ENCODE measurements at regions not wholly inside any gene's neighbourhood (a gene's known extent, or its start where the extent isn't known, plus 50 kb on each side); places are given as distances from the start of the nearest gene placed in this dataset.
"Not testable (repeated sequence)": the region's sequence is repeated elsewhere in the genome, so short reads cannot be mapped to it uniquely, and the experiment has no call there.

GRCh38 chr4:111074523-111075114 is 451.7 kb upstream of the PITX2 start:
- H2AFZ ChIP-seq, result no peak overlapping the region
- WGBS (ENCODE audit: low lambda C conversion rate, missing lambda C conversion rate), result 89% methylated on average over 12 of the region's 12 CpGs

GRCh38 chr4:111076299-111076698 is 453.4 kb upstream of the PITX2 start:
- 96% methylated on average over 1 of the region's 1 CpG for WGBS (ENCODE audit: low lambda C conversion rate, missing lambda C conversion rate)
- H3K27ac ChIP-seq; H3K36me3 ChIP-seq (replicated peaks; ENCODE audit: insufficient read depth, low read depth); H3K79me2 ChIP-seq; H3K4me3 ChIP-seq; H3K27me3 ChIP-seq; H2AFZ ChIP-seq; H3K9me2 ChIP-seq (replicated peaks; ENCODE audit: insufficient read depth); H4K20me1 ChIP-seq (ENCODE audit: insufficient read depth, poor library complexity, severe bottlenecking); H3K9me3 ChIP-seq (ENCODE audit: low read depth); DNase-seq (ENCODE audit: low spot score); H3K4me2 ChIP-seq; H3K4me1 ChIP-seq (ENCODE audit: insufficient read depth): not testable (repeated sequence)

More at GRCh38 chr4:111074523-111075114, 451.7 kb upstream of the PITX2 start:
- H3K27me3 ChIP-seq, result no peaks in the 10 kb centered on the region
- H4K20me1 ChIP-seq (ENCODE audit: insufficient read depth, poor library complexity, severe bottlenecking), result no peaks in the 10 kb centered on the region
- H3K9me2 ChIP-seq (replicated peaks; ENCODE audit: insufficient read depth), result no peaks in the 10 kb centered on the region
- H3K36me3 ChIP-seq (replicated peaks; ENCODE audit: insufficient read depth, low read depth), result no peaks in the 10 kb centered on the region
- no peak overlapping the region for H3K4me3 ChIP-seq
- H3K27ac ChIP-seq, result no peak overlapping the region
- no peak for DNase-seq (ENCODE audit: low spot score)
- no peak overlapping the region for H3K4me2 ChIP-seq
- no peaks in the 10 kb centered on the region for H3K9me3 ChIP-seq (ENCODE audit: low read depth)
- no peak for TF ChIP-seq EZH2phosphoT487 (IDR thresholded peaks at IDR 0.05; ENCODE audit: low read depth, severe bottlenecking, unreplicated experiment)
- no peak for TF ChIP-seq CTCF (IDR thresholded peaks at IDR 0.05; ENCODE audit: poor library complexity)
- no peak for TF ChIP-seq EZH2 (IDR thresholded peaks at IDR 0.05; ENCODE audit: borderline replicate concordance)
- H3K4me1 ChIP-seq (ENCODE audit: insufficient read depth), result no peaks in the 10 kb centered on the region
- no peaks in the 10 kb centered on the region for H3K79me2 ChIP-seq

- DNase-seq (ENCODE audit: low spot score), result no peak
- no peaks in the 10 kb centered on the region for H3K27me3 ChIP-seq
- no peak overlapping the region for H3K4me2 ChIP-seq
- H3K9me2 ChIP-seq (replicated peaks; ENCODE audit: insufficient read depth), result peaks cover 4% of the 10 kb centered on the region
- no peak overlapping the region for H3K4me3 ChIP-seq
- H3K79me2 ChIP-seq, result no peaks in the 10 kb centered on the region
- no peak overlapping the region for H2AFZ ChIP-seq
- H4K20me1 ChIP-seq (ENCODE audit: insufficient read depth, poor library complexity, severe bottlenecking), result no peaks in the 10 kb centered on the region
- WGBS (ENCODE audit: low lambda C conversion rate, missing lambda C conversion rate), result 67% methylated on average over 1 of the region's 1 CpG
- no peaks in the 10 kb centered on the region for H3K9me3 ChIP-seq (ENCODE audit: low read depth)
- H3K4me1 ChIP-seq (ENCODE audit: insufficient read depth), result no peaks in the 10 kb centered on the region
- TF ChIP-seq EZH2phosphoT487 (IDR thresholded peaks at IDR 0.05; ENCODE audit: low read depth, severe bottlenecking, unreplicated experiment) (no peak), EZH2 (IDR thresholded peaks at IDR 0.05; ENCODE audit: borderline replicate concordance) (no peak), CTCF (IDR thresholded peaks at IDR 0.05; ENCODE audit: poor library complexity) (no peak)
- no peak overlapping the region for H3K27ac ChIP-seq
- no peaks in the 10 kb centered on the region for H3K36me3 ChIP-seq (replicated peaks; ENCODE audit: insufficient read depth, low read depth)
Observed at GRCh38 chr4:111108153-111108552, 485.3 kb upstream of the PITX2 start.

GRCh38 chr4:111113591-111113990 is 490.7 kb upstream of the PITX2 start:
- Histone ChIP-seq H4K20me1 (ENCODE audit: insufficient read depth, poor library complexity, severe bottlenecking) (no peaks in the 10 kb centered on the region), H3K4me3 (no peak overlapping the region), H3K4me1 (ENCODE audit: insufficient read depth) (no peaks in the 10 kb centered on the region), H3K4me2 (no peak overlapping the region), H2AFZ (no peak overlapping the region), H3K79me2 (no peaks in the 10 kb centered on the region), H3K36me3 (replicated peaks; ENCODE audit: insufficient read depth, low read depth) (no peaks in the 10 kb centered on the region), H3K27me3 (no peaks in the 10 kb centered on the region), H3K9me3 (ENCODE audit: low read depth) (no peaks in the 10 kb centered on the region), H3K9me2 (replicated peaks; ENCODE audit: insufficient read depth) (peaks cover 4% of the 10 kb centered on the region), H3K27ac (no peak overlapping the region)
- WGBS (ENCODE audit: low lambda C conversion rate, missing lambda C conversion rate), result 92% methylated on average over 3 of the region's 3 CpGs
- no peak for DNase-seq (ENCODE audit: low spot score)
- no peak for TF ChIP-seq EZH2phosphoT487 (IDR thresholded peaks at IDR 0.05; ENCODE audit: low read depth, severe bottlenecking, unreplicated experiment)
- TF ChIP-seq CTCF (IDR thresholded peaks at IDR 0.05; ENCODE audit: poor library complexity), result no peak
- TF ChIP-seq EZH2 (IDR thresholded peaks at IDR 0.05; ENCODE audit: borderline replicate concordance), result no peak
